Choroid plexus epithelial cell (primary cell): ENCODE measurements at regions not wholly inside any gene's neighbourhood (a gene's known extent, or its start where the extent isn't known, plus 50 kb on each side); places are given as distances from the start of the nearest gene placed in this dataset.

Experiments used
- DNase-seq: peaks from one replicate; pipeline ENCODE4 v3.0.0-alpha.2; 2010; ENCODE audit warnings: low read depth
- H3K4me3 ChIP-seq: 2 replicates; pipeline ENCODE4 v1.5.1; 2011; ENCODE audit warnings: low read depth, mild to moderate bottlenecking, control low read depth, low read length, moderate library complexity
- CTCF ChIP-seq: conservative IDR thresholded peaks from 2 replicates; pipeline ENCODE4 v1.5.1; 2011; ENCODE audit warnings: low read depth, mild to moderate bottlenecking, control low read depth, inconsistent platforms, low read length, moderate library complexity

GRCh38 chr3:159797771-159798170 lies 190.9 kb upstream of the IL12A start:
- no peak for TF ChIP-seq CTCF
- no peak for DNase-seq
- H3K4me3 ChIP-seq = no peak overlapping the region

DNA sequence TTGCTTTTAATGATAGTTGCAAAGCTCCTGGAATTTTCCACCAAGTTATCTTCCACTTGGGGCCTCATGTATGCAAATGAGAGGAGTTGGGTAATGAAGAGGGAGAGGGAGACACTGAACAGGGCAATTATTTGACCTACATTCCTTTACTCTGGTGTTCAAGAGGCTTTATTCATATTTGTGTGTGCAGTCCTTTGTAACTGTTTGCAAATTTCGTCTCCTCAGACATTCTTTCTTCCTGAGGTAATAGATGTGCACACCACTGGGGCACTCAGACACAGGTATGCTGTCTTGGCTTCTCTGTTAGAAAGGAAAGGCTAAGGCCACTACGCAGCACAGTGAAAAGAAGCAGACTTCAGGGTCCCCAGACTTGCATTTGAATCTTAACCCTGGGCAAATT lies 189.7 kb upstream of the IL12A start:
- DNase-seq = peak; percentile 93
- no peak for TF ChIP-seq CTCF

GRCh38 chr3:159800434-159801155 lies 188.0 kb upstream of the IL12A start:
- no peak for TF ChIP-seq CTCF
- DNase-seq = no peak
- H3K4me3 ChIP-seq = no peak overlapping the region

More for the DNA sequence above, 189.7 kb upstream of the IL12A start:
- no peak overlapping the region for H3K4me3 ChIP-seq

DNA sequence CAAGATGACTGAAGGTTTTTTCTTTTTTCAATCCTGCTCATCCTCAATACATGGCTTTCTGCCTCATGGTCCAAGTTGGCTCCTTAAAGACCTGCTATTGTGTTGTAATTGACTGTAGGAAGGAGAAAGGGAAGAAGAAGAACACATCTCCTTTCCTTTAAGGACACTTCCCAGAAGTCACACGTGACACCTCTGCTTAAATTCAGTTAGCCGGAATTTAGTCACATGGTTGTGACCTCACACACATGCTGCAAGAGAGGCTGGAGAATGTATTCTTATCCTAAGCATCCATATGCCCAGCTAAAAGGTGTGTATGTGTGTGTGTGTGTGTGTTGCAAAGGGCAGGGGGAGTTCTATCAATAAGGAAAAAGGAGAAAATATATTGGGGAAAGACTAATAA lies 185.8 kb upstream of the IL12A start:
- TF ChIP-seq CTCF = no peak
- H3K4me3 ChIP-seq = no peak overlapping the region
- no peak for DNase-seq

DNA sequence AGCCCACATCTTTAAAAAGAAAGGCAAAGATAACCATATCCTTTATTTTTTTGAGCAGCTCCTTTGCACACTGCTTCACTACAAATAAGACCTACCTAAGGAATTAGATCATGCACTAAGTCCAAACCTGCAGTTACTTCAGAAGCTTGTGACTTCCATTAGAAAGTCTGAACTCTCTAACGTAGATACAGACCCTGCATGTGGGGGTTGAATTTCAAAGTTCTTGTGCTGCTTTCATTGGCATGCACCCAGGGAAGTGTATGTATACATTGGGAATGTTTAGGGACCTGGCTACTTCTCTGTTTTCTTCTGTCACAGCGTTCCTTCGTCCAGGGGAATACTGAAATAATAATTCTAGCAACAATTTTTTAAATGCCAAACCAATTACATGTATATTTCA lies 185.2 kb upstream of the IL12A start:
- peak; percentile 71 for DNase-seq
- no peak overlapping the region for H3K4me3 ChIP-seq
- no peak for TF ChIP-seq CTCF

DNA sequence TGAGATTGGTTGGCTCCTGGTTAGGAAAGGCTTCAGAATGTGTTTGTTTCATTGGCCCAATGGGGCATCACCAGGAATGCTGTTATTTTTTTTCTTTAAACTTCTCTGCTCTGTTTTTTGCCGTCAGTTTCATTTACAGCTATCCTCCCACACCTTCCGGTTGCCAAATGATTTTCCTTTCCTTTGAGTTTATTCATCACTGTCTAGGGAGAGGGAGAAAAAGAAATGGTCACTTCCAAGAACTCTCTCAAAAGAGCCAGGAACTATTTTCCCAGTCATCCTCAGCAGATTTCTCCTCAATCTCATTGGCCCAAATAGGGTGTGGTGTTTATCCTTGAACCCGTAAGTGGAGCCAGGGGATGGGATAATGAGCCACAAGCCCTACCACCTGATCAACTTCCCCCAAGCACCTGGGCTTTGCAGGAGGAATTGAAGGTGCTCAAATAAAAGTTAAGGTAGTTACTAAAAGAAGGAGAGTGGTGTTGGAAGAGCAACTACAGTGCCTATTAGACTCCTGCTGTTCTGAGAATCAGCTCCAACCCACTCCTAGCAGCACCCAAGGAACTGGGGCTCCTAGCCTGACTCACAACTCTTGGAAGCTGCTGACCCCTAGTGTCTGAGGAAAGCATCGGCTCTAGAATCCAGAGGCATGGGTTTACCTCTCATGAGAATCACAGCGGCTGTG lies 183.8 kb upstream of the IL12A start:
- peak; percentile 97 for DNase-seq
- TF ChIP-seq CTCF = peak; percentile 99
- H3K4me3 ChIP-seq = no peak overlapping the region

- no peak overlapping the region for H3K4me3 ChIP-seq
- no peak for DNase-seq
- no peak for TF ChIP-seq CTCF
Measured at GRCh38 chr3:159805411-159805772, 183.2 kb upstream of the IL12A start.
